H1 (cell line): ENCODE measurements at regions not wholly inside any gene's neighbourhood (a gene's known extent, or its start where the extent isn't known, plus 50 kb on each side); places are given as distances from the start of the nearest gene placed in this dataset.

ENCODE experiments used
- CTCF ChIA-PET: fragments of 300-600 bp; sonication (Branson Sonifier 250); formaldehyde crosslinking; loops from one replicate; lab custom pipeline; 2021; ENCODE audit not compliant: partially characterized antibody; lab: Charles Lee
- POLR2A ChIA-PET: fragments of 300-600 bp; sonication (Branson Sonifier 250); formaldehyde crosslinking; loops from one replicate; lab custom pipeline; 2021; ENCODE audit warnings: inconsistent platforms; ENCODE audit not compliant: partially characterized antibody; lab: Charles Lee
- DNase-seq, 2 experiments: peaks; one replicate each; pipeline versions ENCODE4 v3.0.0 to v3.0.0-alpha.2; 2010 to 2022; ENCODE audit warnings: low spot score in 2 of 2, low read depth in 1 of 2, mixed read lengths in 1 of 2
- FAIRE-seq: peaks from 2 replicates; lab custom pipeline; 2011; peaks lifted over from hg19 to GRCh38; lab: Jason Lieb, UNC
- H2AFZ ChIP-seq: 2 replicates; pipeline ENCODE4 v1.8.1; 2012; ENCODE audit warnings: low read length, inconsistent platforms
- H2AK5ac ChIP-seq: 2 replicates; pipeline ENCODE4 v1.6.1; 2013; ENCODE audit warnings: low read depth, low read length
- H2BK120ac ChIP-seq: replicated peaks from 2 replicates; pipeline ENCODE3; 2013; ENCODE audit warnings: low read depth, low read length, inconsistent platforms
- H2BK12ac ChIP-seq: 2 replicates; pipeline ENCODE4 v1.6.1; 2013; ENCODE audit warnings: low read depth, low read length
- H2BK15ac ChIP-seq: 2 replicates; pipeline ENCODE4 v1.6.1; 2013; ENCODE audit warnings: low read length
- H2BK20ac ChIP-seq: 2 replicates; pipeline ENCODE4 v1.6.1; 2013; ENCODE audit warnings: low read length
- H2BK5ac ChIP-seq: 2 replicates; pipeline ENCODE4 v1.6.1; 2013; ENCODE audit warnings: low read depth, low read length
- H3K14ac ChIP-seq: 2 replicates; pipeline ENCODE4 v1.6.1; 2013; ENCODE audit warnings: inconsistent platforms; ENCODE audit not compliant: insufficient read length
- H3K18ac ChIP-seq: 2 replicates; pipeline ENCODE4 v1.6.1; 2013; ENCODE audit warnings: low read length; ENCODE audit errors: extremely low read depth
- H3K23ac ChIP-seq: 2 replicates; pipeline ENCODE4 v1.6.1; 2013; ENCODE audit warnings: inconsistent platforms; ENCODE audit not compliant: insufficient read length
- H3K23me2 ChIP-seq: 2 replicates; pipeline ENCODE4 v1.6.1; 2013; ENCODE audit warnings: low read depth, low read length
- H3K27ac ChIP-seq: 2 replicates; pipeline ENCODE4 v1.6.1; 2011; ENCODE audit warnings: low read depth, low read length, inconsistent platforms
- H3K27me3 ChIP-seq, 4 experiments: replicated peaks in 1 of 4; 1 replicate in 1 of 4; 2 replicates in 3 of 4; pipeline versions ENCODE4 v1.6.1 to v1.8.1; 2011 to 2013; ENCODE audit warnings: low read length in 3 of 4, mild to moderate bottlenecking in 3 of 4, inconsistent platforms in 2 of 4, mixed read lengths in 2 of 4, moderate library complexity in 1 of 4; ENCODE audit not compliant: control insufficient read depth in 3 of 4, insufficient read depth in 3 of 4; ENCODE audit errors: extremely low read depth in 1 of 4
- H3K36me3 ChIP-seq, 4 experiments: 2 replicates each; pipeline versions ENCODE4 v1.6.1 to v1.8.1; 2011 to 2013; ENCODE audit warnings: mild to moderate bottlenecking in 4 of 4, low read length in 3 of 4, moderate library complexity in 2 of 4, control low read depth in 1 of 4, inconsistent platforms in 1 of 4; ENCODE audit not compliant: insufficient read depth in 4 of 4, control insufficient read depth in 2 of 4
- H3K4ac ChIP-seq: replicated peaks from 2 replicates; pipeline ENCODE3; 2013; ENCODE audit warnings: low read length, low read depth, mixed read lengths, inconsistent platforms; ENCODE audit not compliant: insufficient read length
- H3K4me1 ChIP-seq, 4 experiments: replicated peaks in 1 of 4; 1 replicate in 1 of 4; 2 replicates in 3 of 4; pipeline versions ENCODE4 v1.6.1 to v1.8.1; 2011 to 2013; ENCODE audit warnings: low read length in 3 of 4, inconsistent platforms in 2 of 4, mixed read lengths in 1 of 4; ENCODE audit not compliant: insufficient read depth in 4 of 4, control insufficient read depth in 3 of 4
- H3K4me2 ChIP-seq, 2 experiments: 2 replicates each; pipeline versions ENCODE4 v1.6.1 to v1.8.1; 2011 to 2013; ENCODE audit warnings: low read depth in 2 of 2, low read length in 2 of 2, control low read depth in 1 of 2, inconsistent platforms in 1 of 2, mild to moderate bottlenecking in 1 of 2; ENCODE audit not compliant: insufficient read depth in 1 of 2
- H3K4me3 ChIP-seq, 4 experiments: fragments of 200-600, 300-600 bp in 1 of 4; sonication (generic), shearing (Covaris generic), sonication (Bioruptor Twin) in 1 of 4; 2 replicates each; pipeline versions ENCODE4 v1.5.1 to v1.8.1; 2011 to 2016; ENCODE audit warnings: low read length in 4 of 4, low read depth in 3 of 4, control low read depth in 2 of 4, inconsistent platforms in 2 of 4, mild to moderate bottlenecking in 2 of 4, mixed read lengths in 1 of 4, moderate library complexity in 1 of 4; ENCODE audit not compliant: insufficient read depth in 2 of 4; ENCODE audit errors: extremely low read depth in 1 of 4
- H3K56ac ChIP-seq: replicated peaks from 2 replicates; pipeline ENCODE3; 2013; ENCODE audit warnings: low read depth, mild to moderate bottlenecking, mixed read lengths, low read length, inconsistent platforms; ENCODE audit not compliant: insufficient read length
- H3K79me1 ChIP-seq: 2 replicates; pipeline ENCODE4 v1.6.1; 2013; ENCODE audit warnings: low read depth, low read length, control low read depth
- H3K79me2 ChIP-seq, 2 experiments: 2 replicates each; pipeline versions ENCODE4 v1.6.1 to v1.8.1; 2012 to 2013; ENCODE audit warnings: low read length in 2 of 2, mild to moderate bottlenecking in 2 of 2, inconsistent platforms in 1 of 2; ENCODE audit not compliant: insufficient read depth in 2 of 2, control insufficient read depth in 1 of 2
- H3K9ac ChIP-seq, 4 experiments: replicated peaks in 1 of 4; 1 replicate in 1 of 4; 2 replicates in 3 of 4; pipeline versions ENCODE4 v1.6.1 to v1.8.1; 2011 to 2013; ENCODE audit warnings: low read depth in 3 of 4, low read length in 3 of 4, control low read depth in 2 of 4, mild to moderate bottlenecking in 2 of 4, moderate library complexity in 2 of 4, inconsistent platforms in 1 of 4; ENCODE audit errors: extremely low read depth in 1 of 4
- H3K9me3 ChIP-seq, 2 experiments: 2 replicates each; pipeline versions ENCODE4 v1.6.1 to v1.8.1; 2012 to 2013; ENCODE audit warnings: mild to moderate bottlenecking in 2 of 2, moderate library complexity in 2 of 2, control low read depth in 1 of 2, inconsistent platforms in 1 of 2, low read depth in 1 of 2, low read length in 1 of 2, mixed read lengths in 1 of 2; ENCODE audit not compliant: insufficient read depth in 2 of 2
- H4K20me1 ChIP-seq, 2 experiments: replicated peaks in 1 of 2; 2 replicates each; pipeline versions ENCODE3 to v1.8.1; 2011 to 2013; ENCODE audit warnings: inconsistent platforms in 2 of 2, low read length in 2 of 2, mild to moderate bottlenecking in 1 of 2; ENCODE audit not compliant: insufficient read depth in 2 of 2, control insufficient read depth in 1 of 2
- H4K5ac ChIP-seq: 2 replicates; pipeline ENCODE4 v1.6.1; 2013; ENCODE audit warnings: low read length, low read depth, mixed read lengths, inconsistent platforms; ENCODE audit not compliant: insufficient read length
- H4K8ac ChIP-seq: 2 replicates; pipeline ENCODE4 v1.8.0; 2013; ENCODE audit warnings: mild to moderate bottlenecking, moderate library complexity, low read length, inconsistent platforms; ENCODE audit not compliant: insufficient read depth; ENCODE audit errors: extremely low read depth
- H4K91ac ChIP-seq: replicated peaks from 2 replicates; pipeline ENCODE3; 2013; ENCODE audit warnings: low read length, mixed read lengths, inconsistent platforms; ENCODE audit not compliant: insufficient read length
- ASH2L ChIP-seq: fragments of 200-600, 300-600 bp; sonication (generic); IDR thresholded peaks from one replicate; pipeline ENCODE4 v1.7.1; 2017; ENCODE audit warnings: low read length
- CBX8 ChIP-seq: fragments of 300-800, 300-1000 bp; sonication (generic); IDR thresholded peaks from 2 replicates; pipeline ENCODE4 v1.7.1; 2016; ENCODE audit warnings: low read depth, low read length, borderline replicate concordance
- GTF2F1 ChIP-seq: IDR thresholded peaks from 2 replicates; pipeline ENCODE4 v1.6.1; 2012; ENCODE audit warnings: low read depth, low read length, improper control_type of control experiment, borderline replicate concordance
- KDM1A ChIP-seq: fragments of 200-600, 300-600 bp; sonication (generic); IDR thresholded peaks from 2 replicates; pipeline ENCODE4 v1.7.1; 2016; ENCODE audit warnings: mild to moderate bottlenecking, low read length, borderline replicate concordance
- KDM4A ChIP-seq: IDR thresholded peaks from one replicate; pipeline ENCODE4 v1.7.1; 2012; ENCODE audit warnings: low read depth, mild to moderate bottlenecking, moderate library complexity, low read length, inconsistent platforms; ENCODE audit not compliant: severe bottlenecking
- NANOG ChIP-seq: IDR thresholded peaks from 2 replicates; pipeline ENCODE4 v1.6.1; 2011; ENCODE audit warnings: low read length, low read depth, mild to moderate bottlenecking, inconsistent platforms; ENCODE audit not compliant: insufficient read depth, poor library complexity, severe bottlenecking
- RNF2 ChIP-seq: fragments of 200-900, 300-1000 bp; sonication (generic); IDR thresholded peaks from 2 replicates; pipeline ENCODE4 v1.7.1; 2016; ENCODE audit warnings: borderline replicate concordance, low read depth, mild to moderate bottlenecking, antibody characterized with exemption, low read length; ENCODE audit not compliant: poor library complexity, severe bottlenecking; ENCODE audit errors: missing control alignments
- RXRA ChIP-seq: IDR thresholded peaks from 2 replicates; pipeline ENCODE4 v1.6.1; 2011; ENCODE audit warnings: low read depth, mild to moderate bottlenecking, low read length, moderate library complexity; ENCODE audit not compliant: insufficient read depth
- WGBS, 2 experiments: shearing (Covaris generic) in 1 of 2; methylation state at CpG; one replicate each; pipeline versions ENCODE4 v1.1.6 to v1.1.7; 2013 to 2015; ENCODE audit warnings: low lambda C conversion rate in 2 of 2, mixed read lengths in 2 of 2, inconsistent platforms in 1 of 2, low coverage in 1 of 2, missing lambda C conversion rate in 1 of 2; ENCODE audit not compliant: insufficient replicate concordance in 2 of 2, insufficient coverage in 1 of 2, insufficient read length in 1 of 2; ENCODE audit errors: extremely low coverage in 1 of 2, missing lambda C conversion rate in 1 of 2; 5-methylcytosine and 5-hydroxymethylcytosine counted together
- TF ChIP-seq, protein P1 (sequence below), 3 experiments: IDR thresholded peaks; 1 replicate in 2 of 3; 2 replicates in 1 of 3; pipeline versions ENCODE4 v1.5.1 to v1.6.1; 2011; ENCODE audit warnings: low read length in 3 of 3, mild to moderate bottlenecking in 3 of 3, inconsistent platforms in 2 of 3, low read depth in 1 of 3, moderate library complexity in 1 of 3; ENCODE audit not compliant: insufficient read depth in 1 of 3; ENCODE audit errors: control extremely low read depth in 1 of 3
- TF ChIP-seq, protein P2 (sequence below): IDR thresholded peaks from 2 replicates; pipeline ENCODE4 v1.6.1; 2012; ENCODE audit warnings: inconsistent platforms

DNA sequence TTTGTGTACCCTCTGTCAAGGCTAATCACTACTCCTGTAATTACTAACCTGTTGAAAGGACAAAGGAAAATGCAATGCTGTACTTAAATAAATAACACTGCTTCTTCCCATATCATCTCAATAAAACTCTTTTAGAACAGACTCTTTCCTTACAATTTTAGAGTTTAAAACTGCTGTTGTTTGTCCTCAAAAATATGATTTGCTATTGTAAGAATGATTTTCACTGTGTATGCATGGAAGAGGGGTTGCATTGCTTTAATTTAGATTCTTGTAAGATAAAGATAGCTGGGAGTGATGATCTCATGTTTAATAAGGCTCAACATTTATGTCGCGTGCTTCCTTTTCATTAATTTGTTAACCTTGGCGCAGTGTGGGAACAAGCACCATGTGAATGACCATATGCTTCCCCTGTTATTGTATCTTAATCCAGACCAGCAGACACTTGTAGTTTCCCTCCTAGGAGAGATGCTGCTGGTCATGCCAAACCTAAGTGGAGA, 89.8 kb upstream of the ATXN1 start:
- H3K18ac ChIP-seq: no peak overlapping the region
- no peak overlapping the region for H3K14ac ChIP-seq
- H2AK5ac ChIP-seq: no peak overlapping the region
- 0 out of 7 replicates have a peak, but pooled peaks cover 0 to 2% (median 0%) of the 10 kb centered on the region in 4 experiments for H3K4me1 ChIP-seq
- H2BK12ac ChIP-seq: no peak overlapping the region
- no peaks in the 10 kb centered on the region for H3K27me3 ChIP-seq
- H2BK5ac ChIP-seq: no peak overlapping the region
- H3K9ac ChIP-seq: no peak overlapping the region
- H2AFZ ChIP-seq: peak overlapping the region; percentile 51; the same call in 1 of the 2 replicates
- H2BK15ac ChIP-seq: no peak overlapping the region
- POLR2A ChIA-PET: no interaction called here
- H3K56ac ChIP-seq: no peak overlapping the region
- WGBS, 2 experiments: 99% methylated on average over 3 of the region's 3 CpGs; no CpG with 5 or more reads in 1 of the 2 experiments
- H3K23me2 ChIP-seq: no peaks in the 10 kb centered on the region
- no peak overlapping the region for H3K4me2 ChIP-seq
- H3K79me1 ChIP-seq: no peaks in the 10 kb centered on the region
- H4K20me1 ChIP-seq: no peaks in the 10 kb centered on the region
- H2BK120ac ChIP-seq: no peak overlapping the region
- H2BK20ac ChIP-seq: no peak overlapping the region
- no peak overlapping the region for H4K91ac ChIP-seq
- CTCF ChIA-PET: interaction anchor here (1.1 to 1.6 kb wide), 2 partner anchors 11 to 80 kb away, joined by 3 read pairs; no protein-coding TSS in a partner anchor
- no peak overlapping the region for H4K5ac ChIP-seq
- no peaks in the 10 kb centered on the region for H3K36me3 ChIP-seq
- H3K4me3 ChIP-seq: no peak overlapping the region
- H4K8ac ChIP-seq: no peak overlapping the region
- H3K4ac ChIP-seq: no peak overlapping the region
- no peak overlapping the region for H3K23ac ChIP-seq
- H3K79me2 ChIP-seq: no peaks in the 10 kb centered on the region
- FAIRE-seq (no peak), DNase-seq (no peak)
- no peaks in the 10 kb centered on the region for H3K9me3 ChIP-seq
- H3K27ac ChIP-seq: no peak overlapping the region
- TF ChIP-seq NANOG (no peak), ASH2L (no peak), KDM4A (no peak), RNF2 (no peak), CBX8 (no peak), RXRA (no peak), KDM1A (no peak), GTF2F1 (no peak)
- TF ChIP-seq, protein P1, sequence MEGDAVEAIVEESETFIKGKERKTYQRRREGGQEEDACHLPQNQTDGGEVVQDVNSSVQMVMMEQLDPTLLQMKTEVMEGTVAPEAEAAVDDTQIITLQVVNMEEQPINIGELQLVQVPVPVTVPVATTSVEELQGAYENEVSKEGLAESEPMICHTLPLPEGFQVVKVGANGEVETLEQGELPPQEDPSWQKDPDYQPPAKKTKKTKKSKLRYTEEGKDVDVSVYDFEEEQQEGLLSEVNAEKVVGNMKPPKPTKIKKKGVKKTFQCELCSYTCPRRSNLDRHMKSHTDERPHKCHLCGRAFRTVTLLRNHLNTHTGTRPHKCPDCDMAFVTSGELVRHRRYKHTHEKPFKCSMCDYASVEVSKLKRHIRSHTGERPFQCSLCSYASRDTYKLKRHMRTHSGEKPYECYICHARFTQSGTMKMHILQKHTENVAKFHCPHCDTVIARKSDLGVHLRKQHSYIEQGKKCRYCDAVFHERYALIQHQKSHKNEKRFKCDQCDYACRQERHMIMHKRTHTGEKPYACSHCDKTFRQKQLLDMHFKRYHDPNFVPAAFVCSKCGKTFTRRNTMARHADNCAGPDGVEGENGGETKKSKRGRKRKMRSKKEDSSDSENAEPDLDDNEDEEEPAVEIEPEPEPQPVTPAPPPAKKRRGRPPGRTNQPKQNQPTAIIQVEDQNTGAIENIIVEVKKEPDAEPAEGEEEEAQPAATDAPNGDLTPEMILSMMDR (IDR thresholded peaks at IDR 0.05; ENCODE audit: control extremely low read depth in 1 of 3, insufficient read depth in 1 of 3, low read depth in 1 of 3, low read length in 3 of 3): no peak
- TF ChIP-seq, protein P2, sequence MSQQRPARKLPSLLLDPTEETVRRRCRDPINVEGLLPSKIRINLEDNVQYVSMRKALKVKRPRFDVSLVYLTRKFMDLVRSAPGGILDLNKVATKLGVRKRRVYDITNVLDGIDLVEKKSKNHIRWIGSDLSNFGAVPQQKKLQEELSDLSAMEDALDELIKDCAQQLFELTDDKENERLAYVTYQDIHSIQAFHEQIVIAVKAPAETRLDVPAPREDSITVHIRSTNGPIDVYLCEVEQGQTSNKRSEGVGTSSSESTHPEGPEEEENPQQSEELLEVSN: no peak
